B cell (primary cell): ENCODE measurements at regions not wholly inside any gene's neighbourhood (a gene's known extent, or its start where the extent isn't known, plus 50 kb on each side); places are given as distances from the start of the nearest gene placed in this dataset.

Experiments used
- ATAC-seq: fragments of 200-7000 bp; cut with Tn5 transposase; one replicate; pipeline ENCODE4 v1.10.0; 2021; ENCODE audit warnings: low read depth, mild to moderate bottlenecking, moderate number of reproducible peaks, moderate library complexity
- CTCF ChIA-PET: fragments of 350-600 bp; sonication (Branson Sonifier 250); formaldehyde crosslinking; loops from one replicate; lab custom pipeline; 2021; ENCODE audit warnings: antibody characterized with exemption, inconsistent platforms; lab: Charles Lee
- POLR2A ChIA-PET: fragments of 350-600 bp; sonication (Branson Sonifier 250); formaldehyde crosslinking; loops from one replicate; lab custom pipeline; 2021; ENCODE audit warnings: antibody characterized with exemption; lab: Charles Lee
- DNase-seq: peaks from one replicate; pipeline ENCODE4 v3.0.0; 2013
- H2AFZ ChIP-seq: 2 replicates; pipeline ENCODE4 v1.6.1; 2012; ENCODE audit warnings: mild to moderate bottlenecking, low read depth, low read length; ENCODE audit not compliant: insufficient read depth, poor library complexity, severe bottlenecking
- H3K27ac ChIP-seq, 2 donors: 1 replicate in 1 of 2; 2 replicates in 1 of 2; pipeline ENCODE4 v1.5.1; 2012 to 2013; ENCODE audit warnings: low read length in 2 of 2, mild to moderate bottlenecking in 2 of 2, moderate library complexity in 1 of 2
- H3K27me3 ChIP-seq, 4 experiments: fragments of 200-600 bp in 1 of 4; sonication (generic) in 1 of 4; replicated peaks in 1 of 4; 1 replicate in 2 of 4; 2 replicates in 2 of 4; pipeline versions ENCODE4 v1.6.1 to v1.7.0; 2013 to 2016; ENCODE audit warnings: low read length in 3 of 4, mild to moderate bottlenecking in 2 of 4, mixed read lengths in 1 of 4, moderate library complexity in 1 of 4; ENCODE audit not compliant: insufficient read depth in 4 of 4, control insufficient read depth in 3 of 4; ENCODE audit errors: control extremely low read depth in 1 of 4
- H3K36me3 ChIP-seq, 2 experiments: replicated peaks in 1 of 2; 1 replicate in 1 of 2; 2 replicates in 1 of 2; pipeline versions ENCODE4 v1.6.1 to v1.7.1; 2013; ENCODE audit warnings: low read length in 1 of 2; ENCODE audit not compliant: insufficient read depth in 2 of 2, control insufficient read depth in 1 of 2; ENCODE audit errors: control extremely low read depth in 1 of 2, extremely low read depth in 1 of 2
- H3K4me1 ChIP-seq, 2 donors: fragments of 200-600 bp in 1 of 2; sonication (generic) in 1 of 2; 1 replicate in 1 of 2; 2 replicates in 1 of 2; pipeline versions ENCODE4 v1.5.1 to v1.6.1; 2013 to 2017; ENCODE audit warnings: low read length in 2 of 2; ENCODE audit not compliant: control insufficient read depth in 2 of 2, insufficient read depth in 2 of 2
- H3K4me2 ChIP-seq: replicated peaks from 2 replicates; pipeline ENCODE3; 2012; ENCODE audit warnings: mild to moderate bottlenecking, low read depth, low read length; ENCODE audit not compliant: poor library complexity, severe bottlenecking
- H3K4me3 ChIP-seq, 5 experiments: fragments of 200-600 bp in 1 of 5; sonication (generic) in 1 of 5; 1 replicate in 3 of 5; 2 replicates in 2 of 5; pipeline versions ENCODE4 v1.5.1 to v1.7.0; 2011 to 2016; ENCODE audit warnings: low read length in 4 of 5, mild to moderate bottlenecking in 4 of 5, low read depth in 2 of 5, control low read depth in 1 of 5, moderate library complexity in 1 of 5; ENCODE audit not compliant: insufficient read depth in 1 of 5; ENCODE audit errors: control extremely low read depth in 1 of 5, extremely low read depth in 1 of 5
- H3K79me2 ChIP-seq: fragments of 200-600 bp; sonication (generic); one replicate; pipeline ENCODE4 v1.6.0; 2016; ENCODE audit warnings: low read length; ENCODE audit not compliant: control insufficient read depth, insufficient read depth
- H3K9ac ChIP-seq: fragments of 200-600 bp; sonication (generic); 2 replicates; pipeline ENCODE4 v1.6.1; 2017; ENCODE audit warnings: mild to moderate bottlenecking, low read length, moderate library complexity
- H3K9me3 ChIP-seq, 3 donors: one replicate each; pipeline versions ENCODE4 v1.6.1 to v1.7.1; 2013; ENCODE audit warnings: low read length in 2 of 3; ENCODE audit not compliant: control insufficient read depth in 2 of 3, insufficient read depth in 1 of 3; ENCODE audit errors: control extremely low read depth in 1 of 3
- H4K20me1 ChIP-seq: 2 replicates; pipeline ENCODE4 v1.6.0; 2012; ENCODE audit warnings: mild to moderate bottlenecking, low read length; ENCODE audit not compliant: insufficient read depth, control insufficient read depth, poor library complexity, severe bottlenecking
- H3K27ac Mint-ChIP-seq: one replicate; pipeline ENCODE4 v1.8.0; 2021; ENCODE audit warnings: mixed read lengths
- H3K27me3 Mint-ChIP-seq: one replicate; pipeline ENCODE4 v1.8.0; 2021; ENCODE audit warnings: mixed read lengths
- H3K4me1 Mint-ChIP-seq: one replicate; pipeline ENCODE4 v1.8.0; 2021; ENCODE audit warnings: mixed read lengths
- H3K4me3 Mint-ChIP-seq: one replicate; pipeline ENCODE4 v1.8.0; 2021; ENCODE audit warnings: mixed read lengths
- H3K9me3 Mint-ChIP-seq: one replicate; pipeline ENCODE4 v1.8.0; 2022; ENCODE audit warnings: mixed read lengths; ENCODE audit not compliant: insufficient read depth
- EZH2 ChIP-seq: IDR thresholded peaks from 2 replicates; pipeline ENCODE4 v1.6.1; 2012; ENCODE audit warnings: borderline replicate concordance, low read depth, mild to moderate bottlenecking, moderate library complexity, low read length; ENCODE audit not compliant: insufficient read depth, poor library complexity, severe bottlenecking
- WGBS: methylation state at CpG from one replicate; pipeline ENCODE4 v1.1.5; 2013; ENCODE audit warnings: missing lambda C conversion rate; ENCODE audit not compliant: insufficient coverage; 5-methylcytosine and 5-hydroxymethylcytosine counted together
- intact Hi-C: fragments of 100-400 bp; cut with micrococcal nuclease; formaldehyde crosslinking; loops from one replicate; pipeline ENCODE4 v1.10.0; 2022
- TF ChIP-seq, protein P1 (sequence below): fragments of 200-600 bp; IDR thresholded peaks from one replicate; pipeline ENCODE4 v1.8.0; 2022; ENCODE audit warnings: antibody characterized with exemption, mild to moderate bottlenecking

DNA sequence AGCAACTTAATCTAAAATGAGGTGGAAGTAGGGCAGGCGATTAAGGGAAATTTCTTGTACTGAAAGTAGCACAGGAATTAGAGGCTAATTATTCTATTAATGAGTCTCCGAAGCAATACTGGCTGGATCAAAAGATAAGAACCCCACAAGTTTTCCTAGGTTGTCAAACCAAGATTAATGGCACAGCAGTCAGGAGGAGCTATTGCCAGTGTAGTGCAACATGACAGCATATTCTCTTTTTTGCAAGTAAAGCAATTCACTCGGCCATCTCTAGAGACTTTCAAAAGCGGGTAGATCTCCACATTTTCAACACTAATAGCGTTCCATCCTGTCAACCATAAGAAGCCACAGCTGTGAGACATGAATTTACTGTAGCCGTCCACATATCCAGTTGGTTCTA lies 81.2 kb downstream of the CYB561 start:
- Histone ChIP-seq H3K36me3 (no peaks in the 10 kb centered on the region), H3K4me1 (no peaks in the 10 kb centered on the region), H3K4me3 (no peak overlapping the region), H3K27ac (no peak overlapping the region), H3K9me3 (peaks cover 0 to 18% (median 13%) of the 10 kb centered on the region in 3 donors), H3K9ac (no peak overlapping the region), H3K27me3 (no peaks in the 10 kb centered on the region), H3K4me2 (no peak overlapping the region), H4K20me1 (no peaks in the 10 kb centered on the region), H3K79me2 (no peaks in the 10 kb centered on the region), H2AFZ (no peak overlapping the region)
- Mint-ChIP-seq H3K4me1 (no peaks in the 10 kb centered on the region), H3K4me3 (no peak overlapping the region), H3K9me3 (peaks cover 3% of the 10 kb centered on the region), H3K27me3 (no peaks in the 10 kb centered on the region), H3K27ac (no peak overlapping the region)
- ATAC-seq: no peak
- intact Hi-C loops: no loop called here
- ChIA-PET CTCF (interaction anchor here (0.6 to 2.2 kb wide), 2 partner anchors 10 to 61 kb away, joined by 3 to 5 read pairs; no protein-coding TSS in a partner anchor), POLR2A (no interaction called here)
- WGBS: 80% methylated on average over 6 of the region's 6 CpGs
- DNase-seq: no peak
- no peak for TF ChIP-seq EZH2
- TF ChIP-seq, protein P1, sequence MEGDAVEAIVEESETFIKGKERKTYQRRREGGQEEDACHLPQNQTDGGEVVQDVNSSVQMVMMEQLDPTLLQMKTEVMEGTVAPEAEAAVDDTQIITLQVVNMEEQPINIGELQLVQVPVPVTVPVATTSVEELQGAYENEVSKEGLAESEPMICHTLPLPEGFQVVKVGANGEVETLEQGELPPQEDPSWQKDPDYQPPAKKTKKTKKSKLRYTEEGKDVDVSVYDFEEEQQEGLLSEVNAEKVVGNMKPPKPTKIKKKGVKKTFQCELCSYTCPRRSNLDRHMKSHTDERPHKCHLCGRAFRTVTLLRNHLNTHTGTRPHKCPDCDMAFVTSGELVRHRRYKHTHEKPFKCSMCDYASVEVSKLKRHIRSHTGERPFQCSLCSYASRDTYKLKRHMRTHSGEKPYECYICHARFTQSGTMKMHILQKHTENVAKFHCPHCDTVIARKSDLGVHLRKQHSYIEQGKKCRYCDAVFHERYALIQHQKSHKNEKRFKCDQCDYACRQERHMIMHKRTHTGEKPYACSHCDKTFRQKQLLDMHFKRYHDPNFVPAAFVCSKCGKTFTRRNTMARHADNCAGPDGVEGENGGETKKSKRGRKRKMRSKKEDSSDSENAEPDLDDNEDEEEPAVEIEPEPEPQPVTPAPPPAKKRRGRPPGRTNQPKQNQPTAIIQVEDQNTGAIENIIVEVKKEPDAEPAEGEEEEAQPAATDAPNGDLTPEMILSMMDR: no peak

DNA sequence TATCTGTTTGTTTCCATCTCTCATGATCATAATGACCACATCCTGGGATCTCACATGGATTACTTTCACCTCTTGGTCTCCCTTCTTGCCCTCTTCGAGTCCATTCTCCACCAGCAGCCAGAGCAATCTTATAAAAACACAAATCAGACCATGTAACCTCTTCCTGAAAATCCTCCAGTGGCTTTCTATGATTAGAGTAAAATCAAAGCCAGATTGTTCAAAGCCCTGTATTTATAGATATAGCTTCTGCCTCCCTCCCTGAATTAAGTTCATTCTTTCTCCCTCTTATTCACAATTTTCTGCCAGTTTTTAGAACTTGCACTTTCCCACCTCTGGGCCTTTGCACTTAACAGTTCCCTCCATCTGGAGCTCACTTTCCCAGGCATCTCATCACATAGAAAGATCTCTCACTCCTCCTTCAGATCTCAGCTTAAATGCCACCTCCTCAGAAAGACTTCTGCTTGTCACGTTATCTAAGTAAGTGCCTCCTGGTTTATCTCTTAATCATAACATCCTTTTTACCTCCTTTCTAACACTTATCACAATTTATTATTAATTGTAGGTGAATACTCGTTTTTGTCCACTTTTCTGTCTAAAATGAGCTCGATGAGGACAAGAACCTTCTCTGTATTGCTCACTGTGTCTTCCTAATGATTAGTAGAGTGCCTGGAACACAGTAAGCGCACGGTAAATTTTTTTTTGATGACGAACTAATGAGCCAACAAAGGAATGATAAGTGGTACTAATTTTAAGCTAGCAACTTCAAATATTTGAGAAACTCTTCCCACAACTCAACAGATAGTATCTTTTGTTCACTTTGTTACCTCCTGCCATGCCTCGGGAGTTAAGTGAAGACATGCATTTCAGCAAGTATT lies 80.5 kb downstream of the CYB561 start:
- H3K27ac ChIP-seq: no peak overlapping the region
- Mint-ChIP-seq H3K9me3 (peaks cover 3% of the 10 kb centered on the region), H3K27ac (no peak overlapping the region), H3K4me3 (no peak overlapping the region), H3K27me3 (no peaks in the 10 kb centered on the region), H3K4me1 (no peaks in the 10 kb centered on the region)
- peaks cover 0 to 18% (median 13%) of the 10 kb centered on the region in 3 donors for H3K9me3 ChIP-seq
- WGBS: 60% methylated on average over 1 of the region's 8 CpGs
- H3K9ac ChIP-seq: no peak overlapping the region
- no peak for ATAC-seq
- ChIA-PET POLR2A (no interaction called here), CTCF (interaction anchor here (0.6 to 2.2 kb wide), 4 partner anchors 9 to 61 kb away, joined by 3 to 6 read pairs (median 4); no protein-coding TSS in a partner anchor)
- H4K20me1 ChIP-seq: no peaks in the 10 kb centered on the region
- no peak for TF ChIP-seq EZH2
- TF ChIP-seq, protein P1: no peak
- no peaks in the 10 kb centered on the region for H3K4me1 ChIP-seq
- no peaks in the 10 kb centered on the region for H3K36me3 ChIP-seq
- no peak overlapping the region for H2AFZ ChIP-seq
- DNase-seq: no peak
- H3K27me3 ChIP-seq: no peaks in the 10 kb centered on the region
- intact Hi-C loops: no loop called here
- no peak overlapping the region for H3K4me3 ChIP-seq
- no peak overlapping the region for H3K4me2 ChIP-seq
- no peaks in the 10 kb centered on the region for H3K79me2 ChIP-seq
